Stimulated activated CD8-positive, alpha-beta memory T cell treated with anti-CD3 and anti-CD28 coated beads, Interleukin-12 subunit alpha, Interleukin-12 subunit beta, amount 100 ng/mL, for 24 hours (primary cell): ENCODE measurements at regions not wholly inside any gene's neighbourhood (a gene's known extent, or its start where the extent isn't known, plus 50 kb on each side); places are given as distances from the start of the nearest gene placed in this dataset.
"Not testable (repeated sequence)": the region's sequence is repeated elsewhere in the genome, so short reads cannot be mapped to it uniquely, and the experiment has no call there.

Experiments used
- DNase-seq: peaks from one replicate; pipeline ENCODE4 v3.0.0-alpha.2; 2020; ENCODE audit errors: extremely low read depth

GRCh38 chr17:72446525-72447250, 325.9 kb downstream of the SOX9 start:
- no peak for DNase-seq

GRCh38 chr17:72447251-72447640, 326.4 kb downstream of the SOX9 start:
- no peak for DNase-seq

- DNase-seq, result no peak
These were observed 327.2 kb downstream of the SOX9 start for GRCh38 chr17:72448019-72448418.

- no peak for DNase-seq
These were observed 331.7 kb downstream of the SOX9 start for GRCh38 chr17:72452286-72453173.

GRCh38 chr17:72454342-72454741, 333.5 kb downstream of the SOX9 start:
- DNase-seq, result no peak

GRCh38 chr17:72455562-72455961, 334.7 kb downstream of the SOX9 start:
- no peak for DNase-seq

- no peak for DNase-seq
These were observed 335.3 kb downstream of the SOX9 start for GRCh38 chr17:72456075-72456474.

- no peak for DNase-seq
These were observed 336.9 kb downstream of the SOX9 start for GRCh38 chr17:72457712-72458111.

- no peak for DNase-seq
These were observed 337.5 kb downstream of the SOX9 start for GRCh38 chr17:72458301-72458700.

- DNase-seq, result no peak
These were observed 339.9 kb downstream of the SOX9 start for GRCh38 chr17:72460711-72461110.

- no peak for DNase-seq
These were observed 340.9 kb downstream of the SOX9 start for GRCh38 chr17:72461757-72462156.

- no peak for DNase-seq
These were observed 341.6 kb downstream of the SOX9 start for GRCh38 chr17:72462407-72462806.

GRCh38 chr17:72462814-72463213, 342.0 kb downstream of the SOX9 start:
- no peak for DNase-seq

GRCh38 chr17:72463287-72464102, 342.7 kb downstream of the SOX9 start:
- no peak for DNase-seq

GRCh38 chr17:72464221-72464620, 343.4 kb downstream of the SOX9 start:
- not testable (repeated sequence) for DNase-seq

- no peak for DNase-seq
These were observed 344.6 kb downstream of the SOX9 start for GRCh38 chr17:72465191-72466024.

- DNase-seq, result no peak
These were observed 345.4 kb downstream of the SOX9 start for GRCh38 chr17:72466199-72466598.

GRCh38 chr17:72466606-72467005, 345.8 kb downstream of the SOX9 start:
- DNase-seq, result no peak

- DNase-seq, result no peak
These were observed 347.2 kb downstream of the SOX9 start for GRCh38 chr17:72467841-72468653.

- DNase-seq, result no peak
These were observed 348.0 kb downstream of the SOX9 start for GRCh38 chr17:72468841-72469240.
